Trophoblast cell (in vitro differentiated cells and primary cell): ENCODE measurements at regions not wholly inside any gene's neighbourhood (a gene's known extent, or its start where the extent isn't known, plus 50 kb on each side); places are given as distances from the start of the nearest gene placed in this dataset.

ENCODE experiments used
- DNase-seq, 2 donors: peaks; one replicate each; pipeline ENCODE4 v3.0.0-alpha.2; 2016
- H2AFZ ChIP-seq: 2 replicates; pipeline ENCODE4 v1.6.1; 2013; ENCODE audit warnings: low read length, moderate library complexity, mild to moderate bottlenecking; ENCODE audit not compliant: insufficient read depth, poor library complexity
- H2AK5ac ChIP-seq: 2 replicates; pipeline ENCODE4 v1.6.1; 2013; ENCODE audit warnings: mild to moderate bottlenecking, low read length
- H2BK120ac ChIP-seq: 2 replicates; pipeline ENCODE4 v1.6.1; 2013; ENCODE audit warnings: low read length, mild to moderate bottlenecking, moderate library complexity; ENCODE audit not compliant: insufficient read depth, poor library complexity
- H2BK12ac ChIP-seq: 2 replicates; pipeline ENCODE4 v1.6.1; 2013; ENCODE audit warnings: mild to moderate bottlenecking, low read length, moderate library complexity
- H2BK5ac ChIP-seq: 2 replicates; pipeline ENCODE4 v1.6.1; 2013; ENCODE audit warnings: low read length, low read depth, moderate library complexity, mild to moderate bottlenecking; ENCODE audit not compliant: poor library complexity
- H3K14ac ChIP-seq: 2 replicates; pipeline ENCODE4 v1.6.1; 2013; ENCODE audit warnings: mild to moderate bottlenecking, low read length
- H3K18ac ChIP-seq: 2 replicates; pipeline ENCODE4 v1.6.1; 2013; ENCODE audit warnings: mild to moderate bottlenecking, low read length
- H3K23ac ChIP-seq: 2 replicates; pipeline ENCODE4 v1.6.1; 2013; ENCODE audit warnings: low read length
- H3K27ac ChIP-seq: 2 replicates; pipeline ENCODE4 v1.5.1; 2013; ENCODE audit warnings: low read depth, mild to moderate bottlenecking, inconsistent platforms, low read length, moderate library complexity
- H3K27me3 ChIP-seq: 2 replicates; pipeline ENCODE4 v1.6.1; 2013; ENCODE audit warnings: inconsistent platforms, mild to moderate bottlenecking, low read length, moderate library complexity; ENCODE audit not compliant: insufficient read depth
- H3K36me3 ChIP-seq, 2 experiments: 1 replicate in 1 of 2; 2 replicates in 1 of 2; pipeline ENCODE4 v1.6.1; 2013; ENCODE audit warnings: low read length in 2 of 2, mild to moderate bottlenecking in 2 of 2, moderate library complexity in 1 of 2; ENCODE audit not compliant: insufficient read depth in 2 of 2, control insufficient read depth in 1 of 2
- H3K4ac ChIP-seq: 2 replicates; pipeline ENCODE4 v1.6.1; 2013; ENCODE audit warnings: low read depth, mild to moderate bottlenecking, low read length, moderate library complexity
- H3K4me1 ChIP-seq, 2 experiments: 1 replicate in 1 of 2; 2 replicates in 1 of 2; pipeline ENCODE4 v1.6.1; 2013; ENCODE audit warnings: low read length in 2 of 2, mild to moderate bottlenecking in 2 of 2, moderate library complexity in 1 of 2; ENCODE audit not compliant: insufficient read depth in 2 of 2, control insufficient read depth in 1 of 2
- H3K4me2 ChIP-seq: 2 replicates; pipeline ENCODE4 v1.6.1; 2013; ENCODE audit warnings: inconsistent platforms, mild to moderate bottlenecking, low read length, moderate library complexity
- H3K4me3 ChIP-seq: 2 replicates; pipeline ENCODE4 v1.5.1; 2013; ENCODE audit warnings: mild to moderate bottlenecking, low read depth, low read length, inconsistent platforms
- H3K79me1 ChIP-seq: one replicate; pipeline ENCODE4 v1.6.1; 2013; ENCODE audit warnings: low read length
- H3K79me2 ChIP-seq: 2 replicates; pipeline ENCODE4 v1.6.1; 2013; ENCODE audit warnings: low read length, mild to moderate bottlenecking; ENCODE audit not compliant: control insufficient read depth, insufficient read depth, poor library complexity
- H3K9ac ChIP-seq: 2 replicates; pipeline ENCODE4 v1.6.1; 2013; ENCODE audit warnings: mild to moderate bottlenecking, low read length
- H3K9me3 ChIP-seq: 2 replicates; pipeline ENCODE4 v1.6.1; 2013; ENCODE audit warnings: low read depth, mild to moderate bottlenecking, control low read depth, inconsistent platforms, low read length; ENCODE audit not compliant: insufficient read depth
- H4K12ac ChIP-seq: 2 replicates; pipeline ENCODE4 v1.6.1; 2013; ENCODE audit warnings: low read depth, mild to moderate bottlenecking, low read length, moderate library complexity
- H4K8ac ChIP-seq: 2 replicates; pipeline ENCODE4 v1.6.1; 2013; ENCODE audit warnings: low read depth, mild to moderate bottlenecking, low read length, moderate library complexity
- H4K91ac ChIP-seq: one replicate; pipeline ENCODE4 v1.6.1; 2013; ENCODE audit warnings: low read depth, mild to moderate bottlenecking, low read length, moderate library complexity
- WGBS: extraction: QIAGEN DNeasy Blood & Tissue Kit; methylation state at CpG from one replicate; pipeline ENCODE4 v1.1.7; 2013; ENCODE audit warnings: missing lambda C conversion rate; ENCODE audit not compliant: insufficient read length, insufficient coverage; ENCODE audit errors: extremely low coverage; 5-methylcytosine and 5-hydroxymethylcytosine counted together

DNA sequence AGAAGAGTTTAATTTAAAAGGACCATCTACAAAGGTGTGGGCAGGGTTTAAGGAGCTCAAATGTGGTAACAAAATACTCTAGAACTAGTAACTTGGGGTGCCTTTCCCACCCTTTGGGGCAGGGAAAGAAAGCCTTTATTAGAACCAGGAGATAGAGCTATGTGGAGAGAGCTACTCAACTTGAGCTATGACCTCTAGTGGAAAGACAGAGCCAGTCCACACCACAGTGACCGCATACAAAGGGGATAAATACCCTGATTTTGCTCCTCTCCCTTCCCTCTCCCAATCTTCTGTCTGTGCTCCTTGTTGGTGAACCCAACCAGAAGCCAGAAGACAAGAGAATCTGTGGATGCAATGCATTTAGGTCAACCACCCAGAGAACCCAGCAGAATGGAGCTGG, 54.4 kb upstream of the JAK1 start:
- H4K91ac ChIP-seq, result no peak overlapping the region
- no peak overlapping the region for H2BK12ac ChIP-seq
- no peak overlapping the region for H2AFZ ChIP-seq
- H3K27ac ChIP-seq, result no peak overlapping the region
- no peaks in the 10 kb centered on the region for H3K9me3 ChIP-seq
- H3K23ac ChIP-seq, result no peak overlapping the region
- H3K4me1 ChIP-seq, result no peaks in the 10 kb centered on the region
- no CpG with 5 or more reads among the region's 1 CpG for WGBS
- no peak overlapping the region for H2BK5ac ChIP-seq
- no peak overlapping the region for H2AK5ac ChIP-seq
- H3K9ac ChIP-seq, result no peak overlapping the region
- H3K4me2 ChIP-seq, result no peak overlapping the region
- H4K12ac ChIP-seq, result no peak overlapping the region
- H2BK120ac ChIP-seq, result no peak overlapping the region
- no peak overlapping the region for H3K4ac ChIP-seq
- no peak overlapping the region for H3K14ac ChIP-seq
- no peaks in the 10 kb centered on the region for H3K36me3 ChIP-seq
- H4K8ac ChIP-seq, result no peak overlapping the region
- H3K79me1 ChIP-seq, result no peaks in the 10 kb centered on the region
- H3K27me3 ChIP-seq, result no peaks in the 10 kb centered on the region
- peak in 1 of 2 donors; percentile 40 for DNase-seq
- no peaks in the 10 kb centered on the region for H3K79me2 ChIP-seq
- no peak overlapping the region for H3K18ac ChIP-seq
- H3K4me3 ChIP-seq, result no peak overlapping the region

DNA sequence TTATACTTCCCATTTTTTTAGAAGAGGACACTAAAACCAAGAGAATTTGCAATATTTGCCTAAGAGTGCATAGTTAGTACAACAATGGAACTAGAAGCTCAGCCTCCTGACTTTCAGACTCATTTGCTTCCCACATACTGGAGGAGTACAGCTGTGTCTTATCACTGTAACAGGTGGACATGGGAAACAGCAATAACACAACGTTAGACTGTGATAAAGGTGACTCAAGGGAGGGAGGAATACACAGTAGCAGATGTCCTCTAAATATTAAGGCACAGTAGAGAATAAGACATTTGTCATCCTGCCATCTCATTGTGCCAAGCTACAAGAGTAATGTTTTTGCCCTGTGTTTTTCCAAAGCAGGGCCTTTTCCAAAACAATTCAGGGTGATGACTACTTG, 55.4 kb upstream of the JAK1 start:
- Histone ChIP-seq H3K14ac (no peak overlapping the region), H2AFZ (no peak overlapping the region), H4K8ac (no peak overlapping the region)

DNA sequence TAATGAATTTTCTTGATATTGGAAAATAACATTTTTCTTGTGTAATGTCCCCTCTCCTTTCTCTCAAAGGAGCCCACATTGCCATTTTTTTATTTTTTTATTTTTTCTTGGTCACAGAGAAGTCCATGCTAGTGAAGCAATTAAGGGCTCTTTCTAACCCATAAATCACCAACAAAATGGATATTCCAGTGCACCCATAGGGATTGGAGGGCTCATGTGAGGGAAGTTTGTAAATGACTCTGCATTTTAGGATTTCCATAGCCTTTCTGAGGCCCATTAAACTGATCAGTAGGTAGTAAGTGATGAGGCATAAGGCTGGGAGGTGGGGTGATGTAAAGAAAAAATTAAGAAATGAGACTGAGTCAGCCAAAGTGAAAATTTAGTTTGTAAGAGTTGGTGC, 55.9 kb upstream of the JAK1 start:
- no peaks in the 10 kb centered on the region for H3K36me3 ChIP-seq
- H3K79me1 ChIP-seq, result no peaks in the 10 kb centered on the region
- H3K18ac ChIP-seq, result no peak overlapping the region
- no peak overlapping the region for H2AK5ac ChIP-seq
- H3K27me3 ChIP-seq, result no peaks in the 10 kb centered on the region
- no peak overlapping the region for H3K4ac ChIP-seq
- no peaks in the 10 kb centered on the region for H3K4me1 ChIP-seq
- DNase-seq, result no peak
- H4K91ac ChIP-seq, result no peak overlapping the region
- no peak overlapping the region for H3K4me2 ChIP-seq
- no peak overlapping the region for H3K9ac ChIP-seq
- H3K23ac ChIP-seq, result no peak overlapping the region
- no peak overlapping the region for H2BK120ac ChIP-seq
- H2BK12ac ChIP-seq, result no peak overlapping the region
- no peak overlapping the region for H3K14ac ChIP-seq
- H3K9me3 ChIP-seq, result no peaks in the 10 kb centered on the region
- no peak overlapping the region for H2BK5ac ChIP-seq
- H3K27ac ChIP-seq, result no peak overlapping the region
- H3K4me3 ChIP-seq, result no peak overlapping the region
- no peak overlapping the region for H2AFZ ChIP-seq
- no peaks in the 10 kb centered on the region for H3K79me2 ChIP-seq
- H4K12ac ChIP-seq, result no peak overlapping the region
- no peak overlapping the region for H4K8ac ChIP-seq

More for the DNA sequence above, 55.4 kb upstream of the JAK1 start:
- H3K4me1 ChIP-seq, result no peaks in the 10 kb centered on the region
- no peak overlapping the region for H2AK5ac ChIP-seq
- no peaks in the 10 kb centered on the region for H3K79me1 ChIP-seq
- H3K18ac ChIP-seq, result no peak overlapping the region
- no peak overlapping the region for H2BK120ac ChIP-seq
- no peak overlapping the region for H2BK12ac ChIP-seq
- H2BK5ac ChIP-seq, result no peak overlapping the region
- H3K4me3 ChIP-seq, result no peak overlapping the region
- DNase-seq, result no peak
- H4K91ac ChIP-seq, result no peak overlapping the region
- H3K36me3 ChIP-seq, result no peaks in the 10 kb centered on the region
- no peaks in the 10 kb centered on the region for H3K79me2 ChIP-seq
- H3K9ac ChIP-seq, result no peak overlapping the region
- WGBS, result no CpG with 5 or more reads among the region's 1 CpG
- no peak overlapping the region for H4K12ac ChIP-seq
- H3K23ac ChIP-seq, result no peak overlapping the region
- no peaks in the 10 kb centered on the region for H3K27me3 ChIP-seq
- H3K27ac ChIP-seq, result no peak overlapping the region
- no peak overlapping the region for H3K4ac ChIP-seq
- H3K9me3 ChIP-seq, result no peaks in the 10 kb centered on the region
- H3K4me2 ChIP-seq, result no peak overlapping the region

DNA sequence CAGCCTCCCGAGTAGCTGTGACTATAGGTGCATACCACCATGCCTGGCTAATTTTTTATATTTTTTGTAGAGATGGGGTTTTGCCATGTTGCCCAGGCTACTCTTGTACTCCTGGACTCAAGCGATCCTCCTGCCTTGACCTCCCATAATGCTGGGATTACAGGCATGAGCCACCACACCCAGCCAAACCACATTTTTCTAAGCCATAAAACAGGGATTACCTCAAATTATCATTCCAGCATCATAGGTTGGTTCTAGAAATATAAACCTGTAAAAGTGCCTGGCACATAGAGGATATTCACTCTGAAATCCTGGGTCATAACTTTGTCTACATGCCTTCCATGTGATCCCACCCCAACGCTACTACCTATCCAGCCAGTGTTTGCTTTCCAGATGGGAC, 59.4 kb upstream of the JAK1 start:
- no peak overlapping the region for H2AK5ac ChIP-seq
- no peak overlapping the region for H2BK5ac ChIP-seq
- no peak overlapping the region for H4K91ac ChIP-seq
- no peaks in the 10 kb centered on the region for H3K36me3 ChIP-seq
- H3K4ac ChIP-seq, result no peak overlapping the region
- H2AFZ ChIP-seq, result no peak overlapping the region
- H3K79me1 ChIP-seq, result no peaks in the 10 kb centered on the region
- no peaks in the 10 kb centered on the region for H3K27me3 ChIP-seq
- no peak overlapping the region for H3K14ac ChIP-seq
- no peak overlapping the region for H3K4me2 ChIP-seq
- H3K9ac ChIP-seq, result no peak overlapping the region
- H3K4me3 ChIP-seq, result no peak overlapping the region
- H4K8ac ChIP-seq, result no peak overlapping the region
- DNase-seq, result no peak
- no peak overlapping the region for H3K18ac ChIP-seq
- no CpG with 5 or more reads among the region's 3 CpGs for WGBS
- H2BK120ac ChIP-seq, result no peak overlapping the region
- H3K4me1 ChIP-seq, result no peaks in the 10 kb centered on the region
- H3K27ac ChIP-seq, result no peak overlapping the region
- no peak overlapping the region for H2BK12ac ChIP-seq
- peaks cover 3% of the 10 kb centered on the region for H3K9me3 ChIP-seq
- no peak overlapping the region for H3K23ac ChIP-seq
- no peak overlapping the region for H4K12ac ChIP-seq
- H3K79me2 ChIP-seq, result no peaks in the 10 kb centered on the region
